Aorta (tissue), 5 donors: ENCODE measurements at regions not wholly inside any gene's neighbourhood (a gene's known extent, or its start where the extent isn't known, plus 50 kb on each side); places are given as distances from the start of the nearest gene placed in this dataset.
A peak's percentile ranks its signal among the peaks of the same experiment; 100 is the strongest.

ENCODE experiments used
- ATAC-seq: fragments of 200-7000 bp; cut with Tn5 transposase; one replicate; pipeline ENCODE4 v1.9.1; 2022; ENCODE audit warnings: moderate library complexity; ENCODE audit not compliant: low FRiP score
- DNase-seq, 2 donors: peaks; one replicate each; pipeline ENCODE4 v3.0.0-alpha.2; 2020
- H3K27ac ChIP-seq, 2 donors: one replicate each; pipeline ENCODE4 v1.5.1; 2013; ENCODE audit warnings: low read length in 2 of 2, mild to moderate bottlenecking in 2 of 2, moderate library complexity in 2 of 2, control low read depth in 1 of 2, inconsistent platforms in 1 of 2, low read depth in 1 of 2
- H3K27me3 ChIP-seq, 2 donors: one replicate each; pipeline ENCODE4 v1.6.1; 2013; ENCODE audit warnings: control low read depth in 1 of 2, low read length in 1 of 2, mild to moderate bottlenecking in 1 of 2, moderate library complexity in 1 of 2; ENCODE audit not compliant: insufficient read depth in 2 of 2, control insufficient read depth in 1 of 2
- H3K36me3 ChIP-seq, 2 donors: one replicate each; pipeline ENCODE4 v1.6.1; 2013; ENCODE audit warnings: control low read depth in 1 of 2, low read length in 1 of 2, mild to moderate bottlenecking in 1 of 2; ENCODE audit not compliant: insufficient read depth in 2 of 2, control insufficient read depth in 1 of 2
- H3K4me1 ChIP-seq, 2 donors: one replicate each; pipeline ENCODE4 v1.6.1; 2013; ENCODE audit warnings: low read length in 2 of 2, control low read depth in 1 of 2, mild to moderate bottlenecking in 1 of 2, moderate library complexity in 1 of 2; ENCODE audit not compliant: insufficient read depth in 2 of 2, control insufficient read depth in 1 of 2
- H3K4me3 ChIP-seq, 2 donors: one replicate each; pipeline ENCODE4 v1.5.1; 2013; ENCODE audit warnings: low read length in 2 of 2, control low read depth in 1 of 2, mild to moderate bottlenecking in 1 of 2
- H3K9me3 ChIP-seq: one replicate; pipeline ENCODE4 v1.6.1; 2013; ENCODE audit warnings: mild to moderate bottlenecking, low read length; ENCODE audit not compliant: control insufficient read depth
- WGBS, 2 donors: extraction: QIAGEN DNeasy Blood & Tissue Kit; methylation state at CpG; one replicate each; pipeline ENCODE4 v1.1.7; 2013; 5-methylcytosine and 5-hydroxymethylcytosine counted together
- intact Hi-C, 2 donors: fragments of 100-400 bp; cut with DNase I; formaldehyde crosslinking; loops; one replicate each; pipeline versions ENCODE4 v1.14.2 to v1.15.0; 2022
- donor health status: healthy with polysubstance abuse.
- donor health status: Bipolar disorder and iron deficiency.
- donor health status: DM: no; HTN: no; CAD: no.
- donor health status: DM: no; HTN: no; CAD: no.
- donor health status: DM: yes; HTN: yes; CAD: no.

DNA sequence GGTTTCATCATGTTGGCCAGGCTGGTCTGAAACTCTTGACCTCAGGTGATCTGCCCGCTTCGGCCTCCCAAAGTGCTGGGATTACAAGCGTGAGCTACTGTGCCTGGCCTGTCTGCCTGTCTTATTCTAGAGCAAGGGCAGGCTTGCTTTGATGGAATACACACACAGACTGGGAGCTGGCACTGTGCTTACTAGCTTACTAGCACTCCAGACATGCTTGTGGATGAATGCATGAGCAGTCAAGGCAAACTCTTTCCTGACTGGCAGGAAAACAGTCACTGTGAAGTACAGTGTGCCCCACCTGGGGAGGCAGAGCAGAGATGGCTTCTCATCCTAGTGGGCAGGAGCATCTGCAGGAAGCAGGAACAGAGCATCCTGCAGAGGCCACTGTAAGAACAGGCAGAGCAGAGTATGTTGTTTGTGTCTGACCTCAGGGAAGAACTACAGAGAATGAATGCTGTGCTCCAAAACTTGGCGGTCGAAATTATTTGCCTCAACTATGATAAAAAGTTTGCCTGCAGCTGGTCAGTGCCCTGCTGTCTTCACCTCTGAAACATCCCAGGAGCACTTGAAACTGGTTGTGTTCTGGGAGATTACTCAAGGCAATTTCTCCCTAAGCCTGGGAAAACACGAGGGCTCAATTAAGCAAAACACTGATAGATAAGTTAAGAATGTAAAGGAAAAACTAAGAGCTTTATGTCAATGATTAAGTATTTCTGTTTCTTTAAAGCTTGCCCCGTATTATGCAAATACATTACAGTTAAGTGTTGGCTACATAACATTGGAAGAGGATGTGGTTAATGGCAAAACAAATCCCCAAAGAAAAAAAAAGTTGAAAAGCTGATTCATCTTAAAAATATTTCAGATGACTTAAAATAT lies 102.4 kb downstream of the VAPA start:
- intact Hi-C loops: loop anchor here in 1 of 2 donors (10.0 kb wide), 1 partner anchor 119 kb away; no protein-coding TSS in a partner anchor
- Histone ChIP-seq H3K9me3 (peaks cover 2% of the 10 kb centered on the region), H3K27ac (peak overlapping the region in 1 of 2 donors; percentile 39), H3K4me3 (no peak overlapping the region), H3K36me3 (no peaks in the 10 kb centered on the region), H3K27me3 (no peaks in the 10 kb centered on the region), H3K4me1 (peaks cover 3 to 6% of the 10 kb centered on the region in 2 donors)
- peak; percentile 65 for ATAC-seq
- no peak for DNase-seq
- 12 to 15% methylated on average over 7 of the region's 7 CpGs for WGBS, 2 donors

DNA sequence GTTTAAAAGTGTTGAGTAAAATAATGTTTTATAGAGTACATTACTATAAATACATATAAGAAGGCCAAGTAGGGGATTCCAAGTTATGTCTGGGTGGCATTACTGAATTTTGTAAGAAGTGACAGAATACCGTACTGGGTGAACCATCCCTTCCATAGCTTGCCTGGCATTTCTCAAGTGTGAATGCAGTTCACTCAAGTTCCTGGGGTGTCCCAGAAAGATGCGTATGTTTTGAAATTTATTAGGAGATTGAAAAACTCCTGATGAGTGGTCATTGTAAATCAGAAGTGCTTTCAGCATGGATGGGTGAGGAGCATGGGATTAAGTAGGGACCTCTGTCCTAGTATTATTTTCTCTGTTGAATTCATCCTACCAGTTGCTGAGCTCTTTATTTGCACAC lies 103.2 kb downstream of the VAPA start:
- peaks cover 0 to 4% of the 10 kb centered on the region in 2 donors for H3K4me1 ChIP-seq
- WGBS, 2 donors: 90 to 92% methylated on average over 2 of the region's 2 CpGs
- DNase-seq (no peak), ATAC-seq (no peak)
- H3K27ac ChIP-seq: peak overlapping the region in 1 of 2 donors; percentile 39
- no peak overlapping the region for H3K4me3 ChIP-seq
- intact Hi-C loops: loop anchor here in 1 of 2 donors (10.0 kb wide), 1 partner anchor 118 kb away; no protein-coding TSS in a partner anchor
- no peaks in the 10 kb centered on the region for H3K36me3 ChIP-seq
- H3K9me3 ChIP-seq: peaks cover 2% of the 10 kb centered on the region
- no peaks in the 10 kb centered on the region for H3K27me3 ChIP-seq

DNA sequence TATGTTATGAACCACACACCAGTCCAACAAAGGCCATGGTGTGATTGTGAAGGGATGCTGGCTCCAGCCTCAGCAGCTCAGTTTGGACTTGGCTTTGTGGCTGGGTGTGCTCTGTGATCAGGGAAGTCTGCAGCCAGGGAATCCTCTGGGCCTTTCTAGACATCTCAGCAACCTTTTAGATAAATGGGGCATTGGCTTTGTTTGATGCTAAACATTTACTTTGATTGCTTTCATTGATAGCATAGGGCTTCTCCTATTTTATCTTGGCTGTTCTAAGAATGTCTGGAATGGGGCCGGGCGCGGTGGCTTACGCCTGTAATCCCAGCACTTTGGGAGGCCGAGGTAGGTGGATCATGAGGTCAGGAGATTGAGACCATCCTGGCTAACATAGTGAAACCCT lies 104.5 kb downstream of the VAPA start:
- Histone ChIP-seq H3K36me3 (no peaks in the 10 kb centered on the region), H3K9me3 (peaks cover 4% of the 10 kb centered on the region), H3K4me3 (no peak overlapping the region), H3K27ac (no peak overlapping the region), H3K4me1 (peaks cover 0 to 4% of the 10 kb centered on the region in 2 donors), H3K27me3 (no peaks in the 10 kb centered on the region)
- DNase-seq (no peak), ATAC-seq (no peak)
- intact Hi-C loops: loop anchor here in 1 of 2 donors (10.0 kb wide), 1 partner anchor 117 kb away; no protein-coding TSS in a partner anchor
- WGBS, 2 donors: 96 to 97% methylated on average over 5 of the region's 5 CpGs

DNA sequence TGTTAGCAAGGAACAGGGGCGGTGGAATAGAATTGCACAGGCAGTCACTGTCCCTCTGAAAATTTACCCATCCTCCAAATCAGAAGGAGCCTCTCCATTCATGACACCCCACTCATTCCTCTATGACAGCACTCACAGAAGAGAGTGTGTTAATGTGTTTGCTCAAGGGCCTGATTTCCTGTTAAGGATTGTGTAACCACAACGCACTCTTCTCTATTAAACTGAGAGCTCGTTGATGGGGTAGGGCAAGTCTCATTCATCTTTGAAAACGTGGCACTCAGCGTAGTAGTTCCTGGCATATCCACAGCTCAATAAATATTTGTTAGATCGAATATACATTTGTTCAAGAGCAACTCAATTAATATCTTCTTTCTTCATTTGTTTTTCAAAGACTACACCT lies 106.4 kb downstream of the VAPA start:
- no peak for ATAC-seq
- Histone ChIP-seq H3K27ac (no peak overlapping the region), H3K4me1 (peaks cover 0 to 4% of the 10 kb centered on the region in 2 donors), H3K36me3 (no peaks in the 10 kb centered on the region), H3K9me3 (peaks cover 4% of the 10 kb centered on the region), H3K4me3 (no peak overlapping the region), H3K27me3 (no peaks in the 10 kb centered on the region)
- DNase-seq: no peak
- intact Hi-C loops: no loop called here
- 77 to 80% methylated on average over 6 of the region's 6 CpGs for WGBS, 2 donors

DNA sequence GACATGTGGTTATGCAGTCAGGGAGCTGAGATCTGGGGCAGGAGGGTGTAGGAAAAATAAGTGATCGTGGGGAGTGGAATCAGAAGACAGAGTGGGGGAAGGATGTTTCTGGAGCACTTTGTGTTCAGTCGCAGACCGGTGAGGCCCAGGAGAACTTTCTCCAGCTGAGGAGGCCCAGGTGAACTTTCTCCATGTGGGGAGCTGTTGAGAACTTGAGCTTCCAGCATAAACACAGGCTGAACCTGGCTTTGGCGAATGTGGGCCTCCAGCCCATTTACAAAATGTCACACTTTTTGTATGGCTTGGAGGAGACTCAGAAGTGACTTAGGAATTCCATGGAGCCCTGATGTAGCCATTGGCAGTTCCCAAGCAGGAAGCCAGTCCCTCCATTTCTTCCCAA lies 108.5 kb downstream of the VAPA start:
- WGBS, 2 donors: 6 to 12% methylated on average over 4 of the region's 4 CpGs
- H3K4me3 ChIP-seq: no peak overlapping the region
- ATAC-seq (no peak), DNase-seq (no peak)
- H3K27me3 ChIP-seq: no peaks in the 10 kb centered on the region
- no peaks in the 10 kb centered on the region for H3K4me1 ChIP-seq
- intact Hi-C loops: no loop called here
- H3K36me3 ChIP-seq: no peaks in the 10 kb centered on the region
- H3K27ac ChIP-seq: peak overlapping the region in 1 of 2 donors; percentile 12
- peaks cover 4% of the 10 kb centered on the region for H3K9me3 ChIP-seq

DNA sequence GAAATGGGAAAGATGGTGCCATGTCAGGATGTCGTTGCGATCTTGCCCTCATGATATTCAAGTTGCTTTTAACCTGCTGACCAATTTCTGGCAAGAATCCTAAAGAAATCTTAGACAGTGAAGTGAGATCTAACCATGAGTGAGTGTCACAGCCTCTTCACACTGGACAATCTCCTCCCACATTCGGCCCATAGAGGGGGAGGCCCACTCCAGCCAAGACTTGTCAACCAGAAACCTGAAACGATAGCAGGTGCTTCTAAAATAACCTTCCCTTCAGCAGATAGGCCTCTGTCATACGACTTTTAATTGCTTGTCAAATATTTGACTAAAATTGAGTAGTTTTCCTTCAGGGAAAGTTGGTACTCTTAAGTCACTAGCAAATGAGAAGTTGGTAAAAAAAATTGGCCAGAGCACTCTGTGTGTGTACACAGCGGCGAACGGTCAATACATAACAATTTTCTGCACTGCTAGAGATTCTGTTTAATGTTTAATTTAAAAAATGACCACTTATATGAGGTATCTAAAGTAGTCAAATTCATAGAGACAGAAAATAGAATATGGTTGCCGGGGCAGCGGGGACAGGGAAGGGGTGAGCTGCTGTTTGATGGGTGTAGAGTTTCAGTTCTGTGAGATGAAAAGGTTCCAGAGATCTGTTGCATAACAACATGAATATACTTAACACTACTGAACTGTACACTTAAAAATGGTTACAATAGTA lies 110.2 kb downstream of the VAPA start:
- Histone ChIP-seq H3K4me3 (no peak overlapping the region), H3K4me1 (no peaks in the 10 kb centered on the region), H3K27me3 (no peaks in the 10 kb centered on the region), H3K36me3 (no peaks in the 10 kb centered on the region), H3K9me3 (peaks cover 2% of the 10 kb centered on the region), H3K27ac (no peak overlapping the region)
- DNase-seq (no peak), ATAC-seq (no peak)
- intact Hi-C loops: no loop called here
- WGBS, 2 donors: 84 to 90% methylated on average over 10 of the region's 10 CpGs

DNA sequence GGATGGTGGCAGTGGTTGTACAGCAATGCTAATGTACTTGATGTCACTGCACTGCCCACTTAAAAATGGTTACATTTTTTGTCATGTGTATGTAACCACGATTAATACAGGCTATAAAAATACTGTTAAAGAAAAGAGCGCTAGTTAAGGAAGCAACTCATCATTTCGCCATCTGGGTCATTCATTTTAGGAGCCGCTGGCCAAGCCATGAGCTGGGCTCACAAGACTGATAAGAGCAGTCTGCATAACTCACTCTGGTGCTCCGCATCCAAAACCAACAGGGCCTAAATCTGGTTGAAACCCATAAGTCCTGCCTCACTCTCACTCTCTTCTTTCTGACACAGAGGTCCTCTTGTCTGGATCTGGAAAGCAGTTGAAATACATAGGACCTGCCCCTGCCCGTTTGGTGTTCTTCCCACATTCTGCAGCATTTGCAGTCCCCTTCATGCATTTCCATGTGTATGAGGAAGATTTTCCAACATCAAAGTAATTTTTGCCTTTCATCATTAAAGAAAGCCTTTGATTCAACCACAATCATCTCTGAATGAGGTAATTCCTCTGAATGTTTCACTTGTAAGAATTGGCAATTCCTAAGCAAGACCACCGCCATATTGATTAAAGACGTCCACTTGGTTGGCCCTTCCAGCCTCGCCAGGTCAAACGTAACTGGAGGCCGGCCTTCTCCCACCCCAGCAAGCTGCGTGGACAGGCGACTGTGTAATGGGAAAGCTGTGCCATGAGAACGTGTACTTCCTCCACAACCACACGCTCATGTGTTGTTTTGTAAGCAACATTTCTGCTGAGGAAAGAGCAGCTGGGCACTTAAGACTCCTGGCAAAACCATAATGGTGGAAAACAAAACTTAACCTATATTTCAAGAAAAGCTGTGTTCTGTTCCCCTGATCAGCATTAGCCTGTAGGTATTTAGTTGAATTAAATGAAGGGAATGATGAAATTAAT lies 112.2 kb downstream of the VAPA start:
- Histone ChIP-seq H3K27me3 (no peaks in the 10 kb centered on the region), H3K4me3 (no peak overlapping the region), H3K36me3 (no peaks in the 10 kb centered on the region), H3K9me3 (peaks cover 2% of the 10 kb centered on the region), H3K27ac (peak overlapping the region in 1 of 2 donors; percentile 66), H3K4me1 (no peaks in the 10 kb centered on the region)
- WGBS, 2 donors: 38 to 40% methylated on average over 15 of the region's 15 CpGs
- DNase-seq (peak in 1 of 2 donors; percentile 84), ATAC-seq (peak; percentile 66)
- intact Hi-C loops: no loop called here

DNA sequence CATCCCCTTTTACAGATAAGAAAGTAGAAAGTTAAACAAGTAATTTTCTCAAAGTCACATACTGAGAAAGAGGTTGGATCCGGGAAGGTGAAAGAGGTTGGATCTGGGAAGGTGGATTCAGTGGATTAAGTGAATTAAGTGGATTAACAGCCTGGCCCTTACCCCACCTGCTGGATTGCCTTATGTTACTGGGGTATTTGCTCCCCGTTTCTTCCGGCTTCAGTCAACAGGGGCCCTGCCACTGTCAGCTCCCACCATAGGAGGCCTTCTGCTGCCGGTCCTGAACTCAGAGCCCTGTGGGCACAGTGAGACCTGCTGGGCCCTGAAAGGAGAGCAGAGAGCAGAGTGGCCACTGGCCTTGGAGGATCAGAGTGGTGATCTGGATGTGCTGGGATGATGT lies 113.2 kb downstream of the VAPA start:
- WGBS, 2 donors: 92 to 93% methylated on average over 4 of the region's 4 CpGs
- H3K4me1 ChIP-seq: no peaks in the 10 kb centered on the region
- H3K36me3 ChIP-seq: no peaks in the 10 kb centered on the region
- ATAC-seq: no peak
- peaks cover 2% of the 10 kb centered on the region for H3K9me3 ChIP-seq
- H3K27ac ChIP-seq: no peak overlapping the region
- H3K4me3 ChIP-seq: no peak overlapping the region
- no peak for DNase-seq
- intact Hi-C loops: no loop called here
- H3K27me3 ChIP-seq: no peaks in the 10 kb centered on the region
